KMS-11 (cell line): ENCODE measurements at regions not wholly inside any gene's neighbourhood (a gene's known extent, or its start where the extent isn't known, plus 50 kb on each side); places are given as distances from the start of the nearest gene placed in this dataset.

Source experiments
- H2AFZ ChIP-seq: fragments of 200-600 bp; sonication (generic); 2 replicates; pipeline ENCODE4 v1.6.1; 2016; ENCODE audit warnings: antibody characterized with exemption, mixed run types, low read depth
- H3K27ac ChIP-seq: fragments of 200-600 bp; sonication (generic); 2 replicates; pipeline ENCODE4 v1.6.1; 2016; ENCODE audit warnings: mild to moderate bottlenecking, mixed run types
- H3K27me3 ChIP-seq: fragments of 200-600 bp; sonication (generic); 2 replicates; pipeline ENCODE4 v1.6.1; 2017; ENCODE audit warnings: mild to moderate bottlenecking, low read depth, mixed run types, moderate library complexity; ENCODE audit not compliant: insufficient read depth
- H3K36me3 ChIP-seq: fragments of 200-600 bp; sonication (generic); 2 replicates; pipeline ENCODE4 v1.6.1; 2017; ENCODE audit warnings: mild to moderate bottlenecking, mixed run types; ENCODE audit not compliant: insufficient read depth
- H3K4me1 ChIP-seq: fragments of 200-600 bp; sonication (generic); 2 replicates; pipeline ENCODE4 v1.6.1; 2016; ENCODE audit warnings: mild to moderate bottlenecking, low read depth, mixed run types; ENCODE audit not compliant: poor library complexity, severe bottlenecking
- H3K4me2 ChIP-seq: fragments of 200-600 bp; sonication (generic); 2 replicates; pipeline ENCODE4 v1.7.0; 2016; ENCODE audit warnings: mild to moderate bottlenecking, mixed run types
- H3K4me3 ChIP-seq: fragments of 200-600 bp; sonication (generic); IDR thresholded peaks from 2 replicates; pipeline ENCODE4 v1.6.1; 2017; ENCODE audit warnings: low read depth, low read length, mixed read lengths; ENCODE audit not compliant: insufficient read depth
- H3K79me2 ChIP-seq: fragments of 200-600 bp; sonication (generic); 2 replicates; pipeline ENCODE4 v1.6.1; 2016; ENCODE audit warnings: low read depth, mixed run types; ENCODE audit not compliant: insufficient read depth
- H3K9ac ChIP-seq: fragments of 200-600 bp; sonication (generic); 2 replicates; pipeline ENCODE4 v1.6.1; 2016; ENCODE audit warnings: mild to moderate bottlenecking, mixed run types
- H4K20me1 ChIP-seq: fragments of 200-600 bp; sonication (generic); 2 replicates; pipeline ENCODE4 v1.6.1; 2016; ENCODE audit warnings: mild to moderate bottlenecking, mixed run types; ENCODE audit not compliant: insufficient read depth
- CTCF ChIP-seq: fragments of 200-600 bp; sonication (generic); conservative IDR thresholded peaks from 2 replicates; pipeline ENCODE4 v1.6.1; 2017; ENCODE audit warnings: low read depth, mild to moderate bottlenecking, antibody characterized with exemption, low read length, moderate library complexity, mixed read lengths

GRCh38 chr5:105922574-105922973 lies 1748.2 kb downstream of the EFNA5 start:
- Histone ChIP-seq H3K27ac (no peak overlapping the region), H3K4me1 (no peaks in the 10 kb centered on the region), H3K36me3 (no peaks in the 10 kb centered on the region)

GRCh38 chr5:105922080-105922479 lies 1748.7 kb downstream of the EFNA5 start:
- Histone ChIP-seq H3K4me2 (no peak overlapping the region), H2AFZ (no peak overlapping the region), H3K4me3 (no peak overlapping the region), H3K79me2 (no peaks in the 10 kb centered on the region), H4K20me1 (no peaks in the 10 kb centered on the region), H3K4me1 (no peaks in the 10 kb centered on the region), H3K9ac (no peak overlapping the region), H3K27me3 (no peaks in the 10 kb centered on the region), H3K36me3 (no peaks in the 10 kb centered on the region), H3K27ac (no peak overlapping the region)
- TF ChIP-seq CTCF: no peak

More at GRCh38 chr5:105922574-105922973, 1748.2 kb downstream of the EFNA5 start:
- Histone ChIP-seq H3K4me3 (no peak overlapping the region), H3K9ac (no peak overlapping the region), H3K4me2 (no peak overlapping the region), H3K27me3 (no peaks in the 10 kb centered on the region), H3K79me2 (no peaks in the 10 kb centered on the region), H2AFZ (no peak overlapping the region), H4K20me1 (no peaks in the 10 kb centered on the region)
- TF ChIP-seq CTCF: no peak

GRCh38 chr5:105917189-105917588 lies 1753.5 kb downstream of the EFNA5 start:
- Histone ChIP-seq H3K27ac (no peak overlapping the region), H3K4me1 (no peaks in the 10 kb centered on the region), H3K4me2 (no peak overlapping the region), H3K79me2 (no peaks in the 10 kb centered on the region), H3K36me3 (no peaks in the 10 kb centered on the region), H3K27me3 (no peaks in the 10 kb centered on the region), H4K20me1 (no peaks in the 10 kb centered on the region), H2AFZ (no peak overlapping the region), H3K9ac (no peak overlapping the region), H3K4me3 (no peak overlapping the region)
- TF ChIP-seq CTCF: no peak

GRCh38 chr5:105907016-105907415 lies 1763.7 kb downstream of the EFNA5 start:
- Histone ChIP-seq H3K9ac (no peak overlapping the region), H3K79me2 (no peaks in the 10 kb centered on the region), H3K36me3 (no peaks in the 10 kb centered on the region), H3K4me2 (no peak overlapping the region), H3K27ac (no peak overlapping the region), H3K4me3 (no peak overlapping the region), H3K4me1 (no peaks in the 10 kb centered on the region), H4K20me1 (no peaks in the 10 kb centered on the region), H2AFZ (no peak overlapping the region), H3K27me3 (no peaks in the 10 kb centered on the region)
- TF ChIP-seq CTCF: no peak
